ENCODE measurements at regions not wholly inside any gene's neighbourhood (a gene's known extent, or its start where the extent isn't known, plus 50 kb on each side); places are given as distances from the start of the nearest gene placed in this dataset.

- DNase-seq, result no peak
These were observed 227.4 kb downstream of the MAN2A1 start for GRCh38 chr5:109917154-109917546.

- DNase-seq, result no peak
These were observed 228.2 kb downstream of the MAN2A1 start for GRCh38 chr5:109917966-109918365.

DNA sequence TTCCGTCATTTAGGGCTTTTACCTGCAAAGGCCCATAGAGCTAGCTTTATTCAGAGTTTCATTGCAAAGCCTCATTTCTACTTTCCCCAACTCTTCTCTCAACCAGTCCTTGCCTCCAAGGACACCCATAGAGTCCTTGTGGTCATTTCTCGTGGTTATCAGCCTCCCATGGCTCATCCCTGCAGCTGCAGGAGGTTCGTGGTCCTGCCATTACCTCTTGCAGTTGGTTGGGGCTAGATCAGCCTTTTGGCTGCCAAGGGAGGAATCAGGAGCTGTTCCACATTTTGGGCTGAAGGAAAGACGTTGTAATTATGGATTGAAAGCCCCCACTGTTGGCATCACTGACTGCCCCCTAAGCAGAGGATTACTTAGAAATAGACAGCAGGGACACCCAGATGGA is 231.0 kb downstream of the MAN2A1 start:
- DNase-seq, result no peak

DNA sequence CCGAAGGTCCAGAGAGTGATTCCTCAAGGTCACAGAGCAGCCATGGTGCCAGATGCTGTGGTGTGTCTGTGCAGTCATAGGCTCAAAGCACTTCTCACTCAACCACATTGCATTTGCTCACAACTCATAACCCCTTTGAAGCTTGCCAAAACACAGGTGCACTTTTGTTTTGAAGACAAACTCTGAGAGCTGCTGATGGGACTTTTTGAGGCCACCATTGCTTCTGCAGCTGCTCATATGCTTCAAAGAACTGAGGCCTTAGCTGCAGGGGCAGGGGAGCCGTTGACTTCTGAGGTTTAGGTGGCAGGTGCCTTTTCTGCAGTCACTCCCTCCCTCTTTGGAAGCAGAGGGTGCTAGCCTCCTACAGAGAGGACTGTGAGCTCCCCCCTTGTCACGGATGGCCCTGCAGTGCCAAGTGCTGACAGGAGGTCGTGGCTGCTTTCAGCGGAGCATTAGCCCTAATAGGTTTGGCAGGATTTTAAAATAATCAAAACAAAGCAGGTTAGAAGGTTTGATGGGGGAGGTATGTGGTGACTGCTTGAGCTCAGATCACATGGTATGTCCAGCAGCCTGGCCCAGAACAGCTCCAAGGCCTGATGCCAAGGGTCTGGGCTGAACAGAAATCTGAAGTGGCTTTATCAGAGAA is 232.1 kb downstream of the MAN2A1 start:
- no peak for DNase-seq

DNA sequence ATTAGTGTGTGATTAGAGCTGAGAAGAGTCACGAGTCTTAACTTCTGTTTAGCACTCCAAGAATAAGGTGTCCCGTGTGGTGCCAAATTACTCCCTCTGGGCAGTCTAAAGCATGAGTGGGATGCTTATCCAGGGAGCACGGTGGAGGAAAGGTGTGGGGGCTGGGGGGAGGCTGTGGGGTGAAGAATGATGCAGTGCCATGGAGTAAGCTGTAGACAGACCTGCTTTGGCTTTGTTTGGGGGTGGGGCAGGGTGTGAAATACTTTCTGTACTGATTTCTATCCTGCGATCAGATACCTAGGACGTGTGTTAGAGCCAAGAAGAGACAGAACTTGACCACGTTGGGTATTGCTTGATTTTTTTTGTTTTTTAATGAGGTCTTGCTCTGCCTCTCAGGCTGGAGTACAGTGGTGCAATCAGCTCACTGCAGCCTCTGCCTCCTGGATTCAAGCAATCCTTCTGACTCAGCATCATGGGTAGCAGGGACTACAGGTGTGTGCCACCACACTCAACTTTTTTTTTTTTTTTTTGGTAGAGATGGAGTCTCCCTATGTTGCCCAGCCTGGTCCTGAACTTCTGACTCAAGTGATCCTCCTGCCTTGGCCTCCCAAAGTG is 232.8 kb downstream of the MAN2A1 start:
- DNase-seq, result no peak

- DNase-seq, result no peak
These were observed 233.5 kb downstream of the MAN2A1 start for GRCh38 chr5:109923205-109923604.

DNA sequence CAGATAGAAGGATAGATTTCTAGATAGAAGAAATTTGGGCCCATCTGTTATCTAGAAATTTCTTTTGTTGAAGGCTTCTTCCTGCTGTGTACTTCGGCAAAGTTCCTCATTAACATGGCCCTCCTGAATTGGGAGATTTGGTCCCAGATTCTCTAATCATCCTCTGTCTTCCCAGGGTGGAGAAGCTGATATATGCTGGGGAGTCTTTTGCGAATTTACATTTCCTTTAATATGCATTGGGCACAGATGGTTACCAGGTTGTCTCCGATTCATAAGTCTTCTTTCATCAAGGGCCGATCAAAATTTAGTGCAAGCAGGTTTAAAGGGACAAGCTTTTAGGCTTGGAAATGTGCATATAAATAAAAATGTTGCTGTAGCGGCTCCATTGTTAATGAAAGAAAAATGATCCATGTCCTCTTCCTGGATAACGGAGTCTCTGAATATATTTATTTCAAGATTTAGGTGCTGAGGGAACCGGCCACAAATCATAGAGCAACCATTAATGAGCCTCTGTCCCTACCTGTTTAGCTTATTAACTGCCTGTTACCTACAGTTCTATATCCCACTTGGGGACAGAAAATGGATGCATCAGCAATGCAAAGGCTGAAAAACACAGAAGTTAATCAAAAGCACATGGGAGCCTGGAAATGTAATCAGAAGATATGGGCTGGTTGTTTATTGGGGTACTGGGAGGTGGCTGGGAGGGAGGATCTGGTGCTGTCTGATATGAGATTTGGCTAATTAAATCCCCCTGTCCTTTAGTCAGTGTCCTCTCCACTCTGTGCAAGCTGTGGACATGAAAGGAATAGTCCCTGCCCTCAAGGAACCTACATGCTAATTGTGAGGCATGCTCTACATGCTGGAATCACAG is 234.7 kb downstream of the MAN2A1 start:
- no peak for DNase-seq

DNA sequence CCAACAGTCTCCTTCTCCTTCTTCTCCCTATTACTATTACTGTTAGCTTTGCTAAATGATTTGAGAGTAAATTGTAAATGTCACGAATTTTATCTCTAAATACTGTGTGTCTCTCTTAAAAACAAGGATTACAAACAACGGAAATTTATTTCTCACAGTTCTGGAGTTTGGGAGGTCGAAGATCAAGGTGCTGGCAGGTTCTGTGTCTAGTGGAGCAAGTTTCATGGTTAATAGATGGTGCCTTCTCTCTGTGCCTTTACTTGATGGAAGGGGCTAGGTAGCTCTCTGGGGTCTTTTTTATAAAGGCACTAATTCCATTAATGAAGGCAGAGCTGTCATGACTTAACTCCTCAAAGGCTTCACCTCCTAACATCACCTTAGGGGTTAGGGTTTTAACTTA is 237.9 kb downstream of the MAN2A1 start:
- DNase-seq, result no peak

DNA sequence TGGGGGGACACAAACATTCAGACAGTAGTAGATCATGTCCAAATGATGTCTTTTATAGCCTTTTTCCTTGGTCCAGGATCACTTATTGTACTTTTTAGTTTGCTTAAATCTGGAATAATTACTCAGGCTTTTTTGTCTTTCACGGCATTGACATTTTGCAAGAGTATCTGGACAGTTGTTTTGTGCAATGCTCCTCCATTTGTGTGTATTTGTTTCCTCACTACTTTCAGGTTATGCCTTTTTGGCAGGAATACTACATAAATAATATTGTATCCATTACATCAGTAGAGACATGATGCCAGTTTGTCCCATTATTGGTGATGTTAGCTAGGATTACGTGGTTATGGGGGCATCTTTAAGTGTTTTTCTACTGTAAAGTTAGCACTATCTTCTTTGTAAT is 238.3 kb downstream of the MAN2A1 start:
- DNase-seq, result no peak

DNA sequence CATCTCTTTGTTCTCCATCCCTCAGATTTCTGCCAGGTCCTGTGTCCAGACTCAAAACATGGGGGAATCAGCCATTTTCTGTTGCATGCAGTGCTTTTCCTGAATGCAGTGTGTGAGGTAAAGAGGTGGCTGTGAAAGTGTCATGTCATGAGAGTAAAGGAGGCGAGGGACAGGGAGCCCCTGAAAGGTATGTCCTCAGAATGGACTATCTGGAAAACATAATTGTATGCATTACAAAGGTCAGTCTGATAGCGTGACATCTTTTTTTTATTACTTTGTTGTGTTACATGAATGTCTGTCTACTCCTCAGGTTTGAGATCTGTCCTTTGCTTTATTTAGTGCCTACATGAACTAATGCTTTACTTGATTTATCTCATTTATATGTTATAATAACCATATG is 239.1 kb downstream of the MAN2A1 start:
- DNase-seq, result no peak

DNA sequence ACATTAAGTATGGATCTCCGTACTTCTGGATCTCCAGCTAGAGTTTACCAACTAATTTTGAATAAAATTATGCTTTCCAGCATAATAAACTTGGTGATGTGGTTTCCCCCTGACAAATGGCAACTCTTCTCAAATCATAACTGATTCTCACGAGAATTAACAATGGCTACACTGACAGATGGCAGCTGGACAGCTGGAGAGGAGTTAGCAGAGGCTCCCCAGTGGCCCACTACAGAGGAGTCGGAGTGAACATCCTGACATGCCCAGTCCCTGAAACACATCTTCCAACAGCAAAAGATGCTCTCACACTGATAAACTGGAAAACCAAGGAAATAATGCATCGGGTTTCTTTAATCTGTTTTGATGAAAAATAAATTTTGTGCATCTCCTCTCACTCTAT is 239.6 kb downstream of the MAN2A1 start:
- no peak for DNase-seq

DNA sequence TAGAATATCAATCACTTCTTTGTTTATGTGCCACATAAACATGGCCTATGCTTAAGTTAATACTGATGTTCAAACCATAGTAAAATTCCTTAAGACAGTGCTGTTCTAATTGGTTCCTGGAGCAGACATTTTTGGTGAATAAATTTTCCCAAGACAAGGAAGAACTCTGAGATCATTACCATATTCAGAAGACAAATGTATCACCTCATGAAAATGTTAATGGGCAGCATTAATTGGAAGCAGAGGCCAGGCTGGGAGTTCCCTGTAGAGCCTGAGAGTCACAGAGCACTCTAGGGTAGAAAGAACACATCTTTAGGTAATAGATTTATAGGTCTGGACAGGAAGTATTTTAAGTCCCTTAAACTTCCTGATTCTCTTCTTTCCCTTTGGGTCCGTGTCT is 240.2 kb downstream of the MAN2A1 start:
- no peak for DNase-seq

- DNase-seq, result no peak
These were observed 241.5 kb downstream of the MAN2A1 start for GRCh38 chr5:109931049-109931780.

- no peak for DNase-seq
These were observed 246.2 kb downstream of the MAN2A1 start for GRCh38 chr5:109935833-109936490.

DNA sequence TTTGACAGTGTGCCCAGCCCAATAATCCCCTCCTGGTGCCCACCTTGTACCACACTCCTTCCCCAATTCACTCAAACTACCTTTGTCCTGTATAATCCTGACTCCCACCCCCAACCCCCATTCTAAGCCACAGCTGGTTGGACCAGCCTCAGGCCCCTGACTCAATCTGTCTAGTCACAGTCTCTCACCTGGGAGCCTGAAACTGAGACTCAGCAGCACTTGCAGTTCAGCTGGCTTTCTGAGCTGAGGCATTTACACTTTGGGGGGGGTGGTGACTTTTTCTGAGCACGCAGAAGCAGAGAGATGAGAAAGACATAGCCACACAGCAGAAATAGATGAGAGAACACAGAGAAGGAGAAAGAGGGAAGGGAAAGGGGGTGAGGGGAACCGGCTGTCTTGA is 247.3 kb downstream of the MAN2A1 start:
- no peak for DNase-seq

DNA sequence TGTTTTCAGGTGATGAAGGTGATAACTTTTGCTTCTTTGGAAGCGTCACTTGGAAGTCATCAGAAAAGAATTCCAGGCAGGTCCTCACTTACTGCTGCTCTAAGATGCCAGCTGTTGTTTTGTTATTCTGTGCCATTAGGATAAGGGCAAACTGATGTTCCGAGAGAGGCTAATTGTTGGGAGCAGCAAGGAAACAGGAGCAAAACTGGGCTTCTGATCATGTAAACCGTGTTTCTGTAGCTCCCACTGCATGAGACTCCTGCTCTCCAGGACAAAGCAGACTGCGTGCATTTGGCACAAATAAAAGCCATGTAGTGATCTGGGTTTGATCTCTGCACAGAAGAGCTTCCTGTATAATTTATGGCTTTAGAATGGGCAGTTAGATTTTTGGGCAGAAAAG is 248.2 kb downstream of the MAN2A1 start:
- no peak for DNase-seq

- DNase-seq, result no peak
These were observed 248.7 kb downstream of the MAN2A1 start for GRCh38 chr5:109938453-109938852.

DNA sequence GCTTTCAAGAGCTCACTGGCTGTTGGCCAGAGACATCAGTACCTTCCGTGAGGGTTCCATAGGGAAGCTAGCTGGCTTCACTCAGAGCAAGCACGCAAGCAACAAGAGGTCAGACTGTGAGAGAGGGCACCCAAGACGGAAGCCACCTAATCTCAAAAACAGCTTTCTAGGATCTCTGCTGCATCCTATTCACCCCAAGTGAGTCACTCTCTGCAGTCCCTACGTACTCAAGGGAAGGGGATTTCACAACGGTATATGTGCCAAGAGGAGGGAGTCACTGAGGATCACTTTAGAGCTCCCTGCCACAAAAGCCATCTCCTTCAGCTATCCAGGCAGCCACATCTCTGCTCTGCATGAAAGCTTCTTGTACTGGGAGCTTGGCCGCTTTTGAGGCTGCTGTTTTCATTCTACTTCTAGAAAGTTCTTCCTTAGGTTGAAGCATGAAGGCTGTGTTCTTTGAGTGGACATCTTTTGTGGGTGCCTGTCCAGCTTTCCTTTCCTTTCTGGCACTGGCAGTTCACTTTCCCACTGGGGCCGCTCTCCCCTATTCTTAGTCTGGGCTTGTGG is 249.5 kb downstream of the MAN2A1 start:
- no peak for DNase-seq

GRCh38 chr5:109942646-109943045 is 252.9 kb downstream of the MAN2A1 start:
- no peak for DNase-seq

- no peak for DNase-seq
These were observed 254.0 kb downstream of the MAN2A1 start for GRCh38 chr5:109943701-109944235.

DNA sequence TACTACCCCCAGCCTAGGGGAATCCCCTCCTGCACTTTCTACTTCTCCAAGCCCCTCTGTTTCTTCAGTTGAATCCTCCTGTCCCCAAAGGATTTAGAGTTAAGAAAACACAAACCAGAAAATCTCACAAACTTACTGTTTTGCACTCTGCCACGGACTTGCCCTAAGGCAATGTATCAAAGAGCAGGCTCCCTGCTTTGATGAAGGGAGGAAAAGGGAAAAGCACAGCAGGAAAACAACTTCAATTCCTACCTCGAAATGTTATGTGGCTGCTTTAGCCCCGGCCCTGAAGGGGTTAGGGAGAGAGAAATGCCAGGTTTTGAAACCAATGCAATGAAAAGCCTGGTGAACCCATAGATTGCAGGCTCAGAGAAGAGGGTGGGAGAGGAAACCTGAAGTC is 254.7 kb downstream of the MAN2A1 start:
- no peak for DNase-seq
